HEK293 (cell line): ENCODE measurements at regions not wholly inside any gene's neighbourhood (a gene's known extent, or its start where the extent isn't known, plus 50 kb on each side); places are given as distances from the start of the nearest gene placed in this dataset.

ENCODE experiments used
- CTCF ChIA-PET: fragments of 350-600 bp; formaldehyde crosslinking; extraction: SDS; loops from one replicate; lab custom pipeline; 2021; ENCODE audit warnings: antibody characterized with exemption; lab: Yijun Ruan, JAX
- POLR2A ChIA-PET: fragments of 300-600 bp; formaldehyde crosslinking; extraction: SDS; loops from one replicate; lab custom pipeline; 2020; ENCODE audit warnings: antibody characterized with exemption, inconsistent platforms; lab: Yijun Ruan, JAX
- H3K27ac ChIP-seq: fragments of 200-500 bp; sonication (Bioruptor generic); 2 replicates; pipeline ENCODE4 v1.5.1; 2014; ENCODE audit warnings: low read depth, low read length, control low read depth, inconsistent platforms; ENCODE audit errors: extremely low read depth
- H3K36me3 ChIP-seq, 2 experiments: fragments of 200-500 bp in 1 of 2; sonication (Bioruptor generic) in 1 of 2; 1 replicate in 1 of 2; 2 replicates in 1 of 2; pipeline ENCODE4 v1.5.1; 2014 to 2017; ENCODE audit warnings: inconsistent platforms in 2 of 2, low read length in 2 of 2; ENCODE audit not compliant: control insufficient read depth in 2 of 2, insufficient read depth in 1 of 2
- H3K4me1 ChIP-seq: fragments of 200-500 bp; sonication (Bioruptor generic); 2 replicates; pipeline ENCODE4 v1.5.1; 2014; ENCODE audit warnings: mild to moderate bottlenecking, low read length, inconsistent platforms; ENCODE audit not compliant: control insufficient read depth, insufficient read depth
- H3K4me3 ChIP-seq: 2 replicates; pipeline ENCODE4 v1.5.1; 2011; ENCODE audit warnings: low read depth, mild to moderate bottlenecking, control low read depth, low read length, moderate library complexity
- H3K9me3 ChIP-seq: fragments of 200-500 bp; sonication (Bioruptor generic); 2 replicates; pipeline ENCODE4 v1.5.1; 2014; ENCODE audit warnings: low read depth, low read length, inconsistent platforms; ENCODE audit not compliant: control insufficient read depth, insufficient read depth
- GLIS1 ChIP-seq: fragments of 450-650 bp; formaldehyde crosslinking; IDR thresholded peaks from 2 replicates; pipeline ENCODE4 v1.5.1; 2016; ENCODE audit warnings: missing biosample characterization, missing genetic modification characterization
- GLIS2 ChIP-seq: fragments of 450-650 bp; formaldehyde crosslinking; IDR thresholded peaks from 2 replicates; pipeline ENCODE4 v1.5.1; 2016; ENCODE audit warnings: missing biosample characterization, missing genetic modification characterization
- SP7 ChIP-seq: fragments of 450-650 bp; formaldehyde crosslinking; IDR thresholded peaks from 2 replicates; pipeline ENCODE4 v1.5.1; 2016; ENCODE audit warnings: missing biosample characterization, missing genetic modification characterization
- WT1 ChIP-seq: fragments of 450-650 bp; formaldehyde crosslinking; IDR thresholded peaks from 2 replicates; pipeline ENCODE4 v1.5.1; 2016; ENCODE audit warnings: missing biosample characterization, missing genetic modification characterization
- ZBTB20 ChIP-seq: fragments of 450-650 bp; formaldehyde crosslinking; IDR thresholded peaks from 2 replicates; pipeline ENCODE4 v1.5.1; 2016; ENCODE audit warnings: missing biosample characterization, missing genetic modification characterization
- ZBTB48 ChIP-seq: fragments of 450-650 bp; formaldehyde crosslinking; IDR thresholded peaks from 2 replicates; pipeline ENCODE4 v1.5.1; 2016; ENCODE audit warnings: missing biosample characterization, missing genetic modification characterization
- ZIC2 ChIP-seq: fragments of 450-650 bp; formaldehyde crosslinking; IDR thresholded peaks from 2 replicates; pipeline ENCODE4 v1.5.1; 2016; ENCODE audit warnings: missing biosample characterization, missing genetic modification characterization
- ZNF112 ChIP-seq: fragments of 450-650 bp; formaldehyde crosslinking; IDR thresholded peaks from 2 replicates; pipeline ENCODE4 v1.5.0; 2017; ENCODE audit warnings: missing biosample characterization, missing genetic modification characterization
- ZNF121 ChIP-seq: fragments of 450-650 bp; formaldehyde crosslinking; IDR thresholded peaks from 2 replicates; pipeline ENCODE4 v1.5.1; 2016; ENCODE audit warnings: missing biosample characterization, missing genetic modification characterization
- ZNF132 ChIP-seq: fragments of 450-650 bp; formaldehyde crosslinking; IDR thresholded peaks from 2 replicates; pipeline ENCODE4 v1.5.1; 2017; ENCODE audit warnings: missing biosample characterization, missing genetic modification characterization, borderline replicate concordance
- ZNF2 ChIP-seq: fragments of 450-650 bp; formaldehyde crosslinking; IDR thresholded peaks from 2 replicates; pipeline ENCODE4 v1.5.1; 2016; ENCODE audit warnings: missing biosample characterization, missing genetic modification characterization
- ZNF292 ChIP-seq: fragments of 450-650 bp; formaldehyde crosslinking; IDR thresholded peaks from 2 replicates; pipeline ENCODE4 v1.5.1; 2016; ENCODE audit warnings: low read depth, missing biosample characterization, missing genetic modification characterization, borderline replicate concordance
- ZNF335 ChIP-seq: fragments of 450-650 bp; formaldehyde crosslinking; conservative IDR thresholded peaks from 2 replicates; pipeline ENCODE4 v1.5.1; 2016; ENCODE audit warnings: missing biosample characterization, missing genetic modification characterization
- ZNF341 ChIP-seq: fragments of 450-650 bp; formaldehyde crosslinking; IDR thresholded peaks from 2 replicates; pipeline ENCODE4; 2016; ENCODE audit warnings: low read depth, missing biosample characterization, missing genetic modification characterization
- ZNF350 ChIP-seq: fragments of 450-650 bp; formaldehyde crosslinking; IDR thresholded peaks from 2 replicates; pipeline ENCODE4 v1.5.0; 2017; ENCODE audit warnings: missing biosample characterization, mild to moderate bottlenecking, missing genetic modification characterization
- ZNF404 ChIP-seq: fragments of 450-650 bp; formaldehyde crosslinking; IDR thresholded peaks from 2 replicates; pipeline ENCODE4 v1.5.1; 2017; ENCODE audit warnings: missing biosample characterization, missing genetic modification characterization
- ZNF423 ChIP-seq: fragments of 450-650 bp; formaldehyde crosslinking; IDR thresholded peaks from 2 replicates; pipeline ENCODE4 v1.5.1; 2016; ENCODE audit warnings: missing biosample characterization, missing genetic modification characterization
- ZNF510 ChIP-seq: fragments of 450-650 bp; formaldehyde crosslinking; IDR thresholded peaks from 2 replicates; pipeline ENCODE4 v1.5.1; 2018; ENCODE audit warnings: mild to moderate bottlenecking, missing genetic modification characterization, missing biosample characterization; ENCODE audit not compliant: insufficient replicate concordance
- ZNF664 ChIP-seq: fragments of 450-650 bp; formaldehyde crosslinking; IDR thresholded peaks from 2 replicates; pipeline ENCODE4 v1.5.1; 2016; ENCODE audit warnings: missing biosample characterization, missing genetic modification characterization
- ZNF792 ChIP-seq: fragments of 450-650 bp; formaldehyde crosslinking; IDR thresholded peaks from 2 replicates; pipeline ENCODE4 v1.5.1; 2016; ENCODE audit warnings: missing biosample characterization, missing genetic modification characterization
- ZNF830 ChIP-seq: fragments of 450-650 bp; IDR thresholded peaks from 2 replicates; pipeline ENCODE4 v1.5.0; 2018; ENCODE audit warnings: missing biosample characterization, missing genetic modification characterization, low read depth, mild to moderate bottlenecking, moderate library complexity
- TF ChIP-seq, protein P1 (sequence below): fragments of 450-650 bp; formaldehyde crosslinking; IDR thresholded peaks from 2 replicates; pipeline ENCODE4 v1.5.1; 2017; ENCODE audit warnings: missing biosample characterization, mild to moderate bottlenecking, missing genetic modification characterization, moderate library complexity
- TF ChIP-seq, protein P2 (sequence below): fragments of 450-650 bp; formaldehyde crosslinking; IDR thresholded peaks from 2 replicates; pipeline ENCODE4 v1.5.1; 2016; ENCODE audit warnings: missing biosample characterization, missing genetic modification characterization
- TF ChIP-seq, protein P3 (sequence below): fragments of 450-650 bp; formaldehyde crosslinking; optimal IDR thresholded peaks from 2 replicates; pipeline ENCODE3; 2016; ENCODE audit warnings: missing biosample characterization, mild to moderate bottlenecking, missing genetic modification characterization
- TF ChIP-seq, protein P4 (sequence below): fragments of 450-650 bp; IDR thresholded peaks from 2 replicates; pipeline ENCODE4 v1.5.1; 2018; ENCODE audit warnings: missing biosample characterization, mild to moderate bottlenecking, missing genetic modification characterization
- TF ChIP-seq, protein P5 (sequence below): fragments of 450-650 bp; formaldehyde crosslinking; IDR thresholded peaks from 2 replicates; pipeline ENCODE4 v1.5.1; 2017; ENCODE audit warnings: missing biosample characterization, missing genetic modification characterization
- TF ChIP-seq, protein P6 (sequence below): fragments of 450-650 bp; formaldehyde crosslinking; IDR thresholded peaks from 2 replicates; pipeline ENCODE4 v1.5.1; 2016; ENCODE audit warnings: missing biosample characterization, missing genetic modification characterization

DNA sequence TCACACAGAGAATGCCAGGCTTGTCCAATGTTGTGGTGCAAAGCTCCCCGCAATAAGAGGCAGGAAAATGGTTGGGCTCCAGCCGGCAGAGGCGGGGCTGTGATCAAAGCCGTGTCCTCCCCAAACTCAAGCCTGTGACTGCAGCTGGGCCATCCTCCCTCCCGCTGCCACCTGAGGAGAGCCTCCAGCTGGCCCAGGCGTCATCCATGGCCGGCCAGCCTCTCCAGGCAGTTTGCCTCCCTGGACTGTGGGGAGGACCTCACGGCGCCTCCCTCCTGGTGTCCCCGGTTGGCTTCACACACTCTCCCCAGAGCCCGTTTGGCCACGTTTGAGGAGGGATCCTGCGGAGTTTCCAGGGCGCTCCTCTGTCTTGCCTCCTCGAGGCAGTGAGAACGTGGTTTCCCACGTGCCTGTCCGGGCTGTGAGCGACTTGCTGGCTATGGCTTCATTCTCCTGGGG lies 134.1 kb downstream of the IRF8 start:
- H3K4me1 ChIP-seq = peaks cover 8% of the 10 kb centered on the region; the same call in 1 of the 2 replicates
- H3K9me3 ChIP-seq = no peaks in the 10 kb centered on the region
- ChIA-PET POLR2A (no interaction called here), CTCF (interaction anchor here (0.6 to 1.9 kb wide), 4 partner anchors 8 to 213 kb away, joined by 3 to 10 read pairs (median 3); no protein-coding TSS in a partner anchor)
- TF ChIP-seq GLIS1 (tag by site-specific recombination) (0 out of 2 replicates have a peak, but pooled peaks have one; percentile 21), WT1 (tag by site-specific recombination) (peak; percentile 89), ZNF423 (tag by site-specific recombination) (peak; percentile 32; the same call in 1 of the 2 replicates), ZNF350 (tag by site-specific recombination) (no peak), ZNF830 (tag by site-specific recombination) (no peak), ZIC2 (tag by site-specific recombination) (peak; percentile 97), SP7 (0 out of 2 replicates have a peak, but pooled peaks have one; percentile 31), ZNF341 (tag by site-specific recombination) (peak; percentile 44; the same call in 1 of the 2 replicates), ZNF335 (peak; percentile 54)
- TF ChIP-seq, protein P1, sequence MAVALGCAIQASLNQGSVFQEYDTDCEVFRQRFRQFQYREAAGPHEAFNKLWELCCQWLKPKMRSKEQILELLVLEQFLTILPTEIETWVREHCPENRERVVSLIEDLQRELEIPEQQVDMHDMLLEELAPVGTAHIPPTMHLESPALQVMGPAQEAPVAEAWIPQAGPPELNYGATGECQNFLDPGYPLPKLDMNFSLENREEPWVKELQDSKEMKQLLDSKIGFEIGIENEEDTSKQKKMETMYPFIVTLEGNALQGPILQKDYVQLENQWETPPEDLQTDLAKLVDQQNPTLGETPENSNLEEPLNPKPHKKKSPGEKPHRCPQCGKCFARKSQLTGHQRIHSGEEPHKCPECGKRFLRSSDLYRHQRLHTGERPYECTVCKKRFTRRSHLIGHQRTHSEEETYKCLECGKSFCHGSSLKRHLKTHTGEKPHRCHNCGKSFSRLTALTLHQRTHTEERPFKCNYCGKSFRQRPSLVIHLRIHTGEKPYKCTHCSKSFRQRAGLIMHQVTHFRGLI = peak; percentile 97
- H3K4me3 ChIP-seq = no peak overlapping the region
- no peaks in the 10 kb centered on the region for H3K36me3 ChIP-seq
- H3K27ac ChIP-seq = no peak overlapping the region

DNA sequence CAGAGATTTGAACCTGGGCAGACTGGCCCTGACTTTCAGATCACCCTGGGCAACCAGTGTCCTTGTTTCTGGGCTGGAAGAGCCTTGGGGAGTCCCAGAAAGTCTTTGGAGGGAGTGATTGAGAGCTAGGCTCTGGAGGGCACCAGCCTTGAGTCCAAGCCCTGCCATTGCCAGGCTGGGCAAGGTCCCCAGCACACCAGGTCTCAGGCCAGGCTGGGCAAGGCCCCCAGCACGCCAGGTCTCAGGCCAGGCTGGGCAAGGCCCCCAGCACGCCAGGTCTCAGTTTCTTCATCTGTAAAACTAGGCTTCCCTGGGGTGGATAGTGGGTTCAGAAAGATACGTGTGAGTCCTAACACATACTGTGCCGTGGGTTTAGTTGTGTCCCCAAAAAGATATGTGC lies 135.0 kb downstream of the IRF8 start:
- H3K4me1 ChIP-seq = peaks cover 10% of the 10 kb centered on the region; the same call in 1 of the 2 replicates
- no peaks in the 10 kb centered on the region for H3K9me3 ChIP-seq
- no peak overlapping the region for H3K4me3 ChIP-seq
- ChIA-PET POLR2A (no interaction called here), CTCF (interaction anchor here (1.3 to 1.5 kb wide), 3 partner anchors 213 to 486 kb away, joined by 3 read pairs; no protein-coding TSS in a partner anchor)
- no peak overlapping the region for H3K27ac ChIP-seq
- no peaks in the 10 kb centered on the region for H3K36me3 ChIP-seq
- TF ChIP-seq GLIS1 (tag by site-specific recombination) = no peak
- no peak for TF ChIP-seq ZNF792 (tag by site-specific recombination)
- TF ChIP-seq, protein P2, sequence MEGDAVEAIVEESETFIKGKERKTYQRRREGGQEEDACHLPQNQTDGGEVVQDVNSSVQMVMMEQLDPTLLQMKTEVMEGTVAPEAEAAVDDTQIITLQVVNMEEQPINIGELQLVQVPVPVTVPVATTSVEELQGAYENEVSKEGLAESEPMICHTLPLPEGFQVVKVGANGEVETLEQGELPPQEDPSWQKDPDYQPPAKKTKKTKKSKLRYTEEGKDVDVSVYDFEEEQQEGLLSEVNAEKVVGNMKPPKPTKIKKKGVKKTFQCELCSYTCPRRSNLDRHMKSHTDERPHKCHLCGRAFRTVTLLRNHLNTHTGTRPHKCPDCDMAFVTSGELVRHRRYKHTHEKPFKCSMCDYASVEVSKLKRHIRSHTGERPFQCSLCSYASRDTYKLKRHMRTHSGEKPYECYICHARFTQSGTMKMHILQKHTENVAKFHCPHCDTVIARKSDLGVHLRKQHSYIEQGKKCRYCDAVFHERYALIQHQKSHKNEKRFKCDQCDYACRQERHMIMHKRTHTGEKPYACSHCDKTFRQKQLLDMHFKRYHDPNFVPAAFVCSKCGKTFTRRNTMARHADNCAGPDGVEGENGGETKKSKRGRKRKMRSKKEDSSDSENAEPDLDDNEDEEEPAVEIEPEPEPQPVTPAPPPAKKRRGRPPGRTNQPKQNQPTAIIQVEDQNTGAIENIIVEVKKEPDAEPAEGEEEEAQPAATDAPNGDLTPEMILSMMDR (tag by site-specific recombination) = no peak
- TF ChIP-seq, protein P3, sequence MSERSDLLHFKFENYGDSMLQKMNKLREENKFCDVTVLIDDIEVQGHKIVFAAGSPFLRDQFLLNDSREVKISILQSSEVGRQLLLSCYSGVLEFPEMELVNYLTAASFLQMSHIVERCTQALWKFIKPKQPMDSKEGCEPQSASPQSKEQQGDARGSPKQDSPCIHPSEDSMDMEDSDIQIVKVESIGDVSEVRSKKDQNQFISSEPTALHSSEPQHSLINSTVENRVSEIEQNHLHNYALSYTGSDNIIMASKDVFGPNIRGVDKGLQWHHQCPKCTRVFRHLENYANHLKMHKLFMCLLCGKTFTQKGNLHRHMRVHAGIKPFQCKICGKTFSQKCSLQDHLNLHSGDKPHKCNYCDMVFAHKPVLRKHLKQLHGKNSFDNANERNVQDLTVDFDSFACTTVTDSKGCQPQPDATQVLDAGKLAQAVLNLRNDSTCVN = no peak
- no peak for TF ChIP-seq ZBTB48
- TF ChIP-seq ZNF664 (tag by site-specific recombination) = no peak
- TF ChIP-seq ZNF121 (tag by site-specific recombination) = no peak
- no peak for TF ChIP-seq ZNF292 (tag by site-specific recombination)
- TF ChIP-seq ZNF404 = no peak
- TF ChIP-seq, protein P4, sequence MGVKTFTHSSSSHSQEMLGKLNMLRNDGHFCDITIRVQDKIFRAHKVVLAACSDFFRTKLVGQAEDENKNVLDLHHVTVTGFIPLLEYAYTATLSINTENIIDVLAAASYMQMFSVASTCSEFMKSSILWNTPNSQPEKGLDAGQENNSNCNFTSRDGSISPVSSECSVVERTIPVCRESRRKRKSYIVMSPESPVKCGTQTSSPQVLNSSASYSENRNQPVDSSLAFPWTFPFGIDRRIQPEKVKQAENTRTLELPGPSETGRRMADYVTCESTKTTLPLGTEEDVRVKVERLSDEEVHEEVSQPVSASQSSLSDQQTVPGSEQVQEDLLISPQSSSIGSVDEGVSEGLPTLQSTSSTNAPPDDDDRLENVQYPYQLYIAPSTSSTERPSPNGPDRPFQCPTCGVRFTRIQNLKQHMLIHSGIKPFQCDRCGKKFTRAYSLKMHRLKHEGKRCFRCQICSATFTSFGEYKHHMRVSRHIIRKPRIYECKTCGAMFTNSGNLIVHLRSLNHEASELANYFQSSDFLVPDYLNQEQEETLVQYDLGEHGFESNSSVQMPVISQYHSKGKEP (tag by site-specific recombination) = no peak
- TF ChIP-seq ZNF112 = no peak
- TF ChIP-seq ZBTB20 (tag by site-specific recombination) = no peak
- TF ChIP-seq ZNF132 (tag by site-specific recombination) = no peak
- TF ChIP-seq, protein P5, sequence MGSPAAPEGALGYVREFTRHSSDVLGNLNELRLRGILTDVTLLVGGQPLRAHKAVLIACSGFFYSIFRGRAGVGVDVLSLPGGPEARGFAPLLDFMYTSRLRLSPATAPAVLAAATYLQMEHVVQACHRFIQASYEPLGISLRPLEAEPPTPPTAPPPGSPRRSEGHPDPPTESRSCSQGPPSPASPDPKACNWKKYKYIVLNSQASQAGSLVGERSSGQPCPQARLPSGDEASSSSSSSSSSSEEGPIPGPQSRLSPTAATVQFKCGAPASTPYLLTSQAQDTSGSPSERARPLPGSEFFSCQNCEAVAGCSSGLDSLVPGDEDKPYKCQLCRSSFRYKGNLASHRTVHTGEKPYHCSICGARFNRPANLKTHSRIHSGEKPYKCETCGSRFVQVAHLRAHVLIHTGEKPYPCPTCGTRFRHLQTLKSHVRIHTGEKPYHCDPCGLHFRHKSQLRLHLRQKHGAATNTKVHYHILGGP (tag by site-specific recombination) = no peak
- no peak for TF ChIP-seq GLIS2 (tag by site-specific recombination)
- TF ChIP-seq, protein P6, sequence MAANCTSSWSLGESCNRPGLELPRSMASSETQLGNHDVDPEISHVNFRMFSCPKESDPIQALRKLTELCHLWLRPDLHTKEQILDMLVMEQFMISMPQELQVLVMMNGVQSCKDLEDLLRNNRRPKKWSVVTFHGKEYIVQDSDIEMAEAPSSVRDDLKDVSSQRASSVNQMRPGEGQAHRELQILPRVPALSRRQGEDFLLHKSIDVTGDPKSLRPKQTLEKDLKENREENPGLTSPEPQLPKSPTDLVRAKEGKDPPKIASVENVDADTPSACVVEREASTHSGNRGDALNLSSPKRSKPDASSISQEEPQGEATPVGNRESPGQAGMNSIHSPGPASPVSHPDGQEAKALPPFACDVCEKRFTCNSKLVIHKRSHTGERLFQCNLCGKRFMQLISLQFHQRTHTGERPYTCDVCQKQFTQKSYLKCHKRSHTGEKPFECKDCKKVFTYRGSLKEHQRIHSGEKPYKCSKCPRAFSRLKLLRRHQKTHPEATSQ = no peak
- no peak for TF ChIP-seq ZNF510 (tag by site-specific recombination)
- TF ChIP-seq ZNF2 (tag by site-specific recombination) = no peak
